ENCODE measurements at regions not wholly inside any gene's neighbourhood (a gene's known extent, or its start where the extent isn't known, plus 50 kb on each side); places are given as distances from the start of the nearest gene placed in this dataset.

DNA sequence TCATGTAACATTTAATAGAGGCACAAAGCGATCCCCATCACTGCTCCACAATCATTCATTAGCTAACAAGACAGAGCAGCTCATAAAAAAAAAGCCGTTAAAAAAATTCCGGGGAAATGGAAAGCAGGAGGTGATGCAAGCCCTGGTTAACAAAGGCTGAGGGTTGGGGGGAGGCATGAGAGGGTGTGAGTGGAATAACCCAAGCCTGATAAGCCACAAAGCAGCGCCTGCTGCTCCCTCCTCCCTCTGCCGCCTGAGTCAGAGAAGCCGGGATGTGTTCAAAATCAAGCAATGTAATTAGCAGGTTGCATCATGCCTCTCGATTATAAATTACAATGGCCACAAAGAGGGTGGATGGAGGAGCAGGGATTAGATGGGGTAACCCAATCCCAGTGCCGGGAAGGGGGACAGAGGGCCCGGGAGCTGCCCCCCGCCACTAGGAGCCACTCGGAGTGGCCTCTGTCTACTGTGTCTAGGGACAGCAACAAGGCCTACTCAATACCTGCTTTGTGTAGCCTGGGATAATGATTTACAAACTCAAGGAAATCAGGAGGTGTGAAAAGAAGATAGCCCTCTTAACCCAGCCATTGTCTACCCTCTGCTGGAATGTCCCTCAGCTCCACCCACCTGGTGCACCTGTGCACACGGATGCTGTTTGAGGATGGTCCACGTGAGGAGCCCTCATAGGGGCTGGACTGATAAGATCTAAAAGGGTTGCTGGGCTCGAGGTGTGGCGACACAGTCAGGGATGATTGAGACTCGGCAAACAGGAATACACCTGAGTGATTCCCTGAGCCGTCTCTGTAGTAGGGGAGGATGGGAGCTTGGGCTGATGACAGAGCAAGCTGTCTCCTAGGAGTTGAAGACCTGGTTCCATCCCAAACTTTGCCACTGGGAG is 156.9 kb downstream of the VEGFA start:
- in situ Hi-C loops (cut with MboI) = no loop called here
- Histone ChIP-seq H3K4me2 (ENCODE audit: control insufficient read depth, insufficient read depth) (no peak overlapping the region), H2AFZ (ENCODE audit: control insufficient read depth, low read depth, low read length) (no peak overlapping the region), H3K27me3 (replicated peaks in 1 of 2; ENCODE audit: control insufficient read depth in 2 of 2, insufficient read depth in 2 of 2, low read length in 1 of 2) (no peaks in the 10 kb centered on the region), H3K4me3 (no peak overlapping the region), H3K36me3 (ENCODE audit: control insufficient read depth in 2 of 2, insufficient read depth in 2 of 2, low read length in 1 of 2) (no peaks in the 10 kb centered on the region), H4K20me1 (ENCODE audit: control insufficient read depth, insufficient read depth) (no peaks in the 10 kb centered on the region), H3K9me3 (replicated peaks; ENCODE audit: control insufficient read depth, insufficient read depth, low read length) (no peaks in the 10 kb centered on the region), H3K9ac (ENCODE audit: control insufficient read depth, insufficient read depth, low read length) (no peak overlapping the region), H3K27ac (ENCODE audit: control insufficient read depth, insufficient read depth) (no peak overlapping the region), H3K79me2 (ENCODE audit: control insufficient read depth, insufficient read depth, low read length) (no peaks in the 10 kb centered on the region), H3K4me1 (ENCODE audit: control insufficient read depth, insufficient read depth, low read length) (peaks cover 7% of the 10 kb centered on the region; the same call in 1 of the 2 replicates)
- DNase-seq (ENCODE audit: low read depth, low spot score) (no peak), ATAC-seq (no peak), FAIRE-seq (no peak)
- ChIA-PET CTCF (interaction anchor here (0.6 to 1.3 kb wide), 2 partner anchors 11 to 147 kb away, joined by 3 to 4 read pairs; no protein-coding TSS in a partner anchor), RAD21 (ENCODE audit: unreplicated experiment) (no interaction called here), SMC1A (ENCODE audit: uncharacterized antibody, unreplicated experiment) (interaction anchor here (1.0 to 1.5 kb wide), 3 partner anchors 15 to 152 kb away, joined by 3 to 4 read pairs (median 3); no protein-coding TSS in a partner anchor), POLR2A (interaction anchor here (1.1 kb wide), 1 partner anchor 11 kb away, joined by 4 read pairs; no protein-coding TSS in a partner anchor)
- no TSS peak for BruUV-seq (replicated peaks)
- 59% methylated on average over 17 of the region's 17 CpGs for WGBS (ENCODE audit: insufficient coverage, insufficient replicate concordance, low lambda C conversion rate, missing lambda C conversion rate)
- intact Hi-C loops (cut with micrococcal nuclease; ENCODE audit: unreplicated experiment) = no loop called here
- TF ChIP-seq HDAC6 (IDR thresholded peaks at IDR 0.05; ENCODE audit: unreplicated experiment) = no peak
- TF ChIP-seq NFYB (IDR thresholded peaks at IDR 0.05; ENCODE audit: insufficient read depth, low read depth, low read length) = no peak
- TF ChIP-seq EP300 (IDR thresholded peaks at IDR 0.05; ENCODE audit: borderline replicate concordance in 1 of 2, control insufficient read depth in 1 of 2, low read depth in 2 of 2, low read length in 2 of 2) = no peak
- TF ChIP-seq ATF7 (IDR thresholded peaks at IDR 0.05; ENCODE audit: low read depth) = no peak
- TF ChIP-seq, protein P1, sequence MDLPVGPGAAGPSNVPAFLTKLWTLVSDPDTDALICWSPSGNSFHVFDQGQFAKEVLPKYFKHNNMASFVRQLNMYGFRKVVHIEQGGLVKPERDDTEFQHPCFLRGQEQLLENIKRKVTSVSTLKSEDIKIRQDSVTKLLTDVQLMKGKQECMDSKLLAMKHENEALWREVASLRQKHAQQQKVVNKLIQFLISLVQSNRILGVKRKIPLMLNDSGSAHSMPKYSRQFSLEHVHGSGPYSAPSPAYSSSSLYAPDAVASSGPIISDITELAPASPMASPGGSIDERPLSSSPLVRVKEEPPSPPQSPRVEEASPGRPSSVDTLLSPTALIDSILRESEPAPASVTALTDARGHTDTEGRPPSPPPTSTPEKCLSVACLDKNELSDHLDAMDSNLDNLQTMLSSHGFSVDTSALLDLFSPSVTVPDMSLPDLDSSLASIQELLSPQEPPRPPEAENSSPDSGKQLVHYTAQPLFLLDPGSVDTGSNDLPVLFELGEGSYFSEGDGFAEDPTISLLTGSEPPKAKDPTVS (IDR thresholded peaks at IDR 0.05; ENCODE audit: low read depth, low read length) = no peak
- TF ChIP-seq ELK1 (IDR thresholded peaks at IDR 0.05; ENCODE audit: low read depth, low read length) = no peak
- TF ChIP-seq BRCA1 (IDR thresholded peaks at IDR 0.05; ENCODE audit: low read depth, low read length) = no peak
- no peak for TF ChIP-seq CEBPZ (IDR thresholded peaks at IDR 0.05; ENCODE audit: low read depth, low read length)
- no peak for TF ChIP-seq NRF1 (conservative IDR thresholded peaks at IDR 0.05; ENCODE audit: low read depth, low read length)
- TF ChIP-seq ZNF687 (IDR thresholded peaks at IDR 0.05) = no peak
